Stimulated activated CD4-positive, alpha-beta T cell treated with anti-CD3 and anti-CD28 coated beads, TNF-alpha, amount 100 ng/mL, for 48 hours (primary cell): ENCODE measurements at regions not wholly inside any gene's neighbourhood (a gene's known extent, or its start where the extent isn't known, plus 50 kb on each side); places are given as distances from the start of the nearest gene placed in this dataset.

Source experiments
- DNase-seq, 3 donors: peaks; one replicate each; pipeline ENCODE4 v3.0.0-alpha.2; 2020; ENCODE audit warnings: low read depth in 3 of 3

DNA sequence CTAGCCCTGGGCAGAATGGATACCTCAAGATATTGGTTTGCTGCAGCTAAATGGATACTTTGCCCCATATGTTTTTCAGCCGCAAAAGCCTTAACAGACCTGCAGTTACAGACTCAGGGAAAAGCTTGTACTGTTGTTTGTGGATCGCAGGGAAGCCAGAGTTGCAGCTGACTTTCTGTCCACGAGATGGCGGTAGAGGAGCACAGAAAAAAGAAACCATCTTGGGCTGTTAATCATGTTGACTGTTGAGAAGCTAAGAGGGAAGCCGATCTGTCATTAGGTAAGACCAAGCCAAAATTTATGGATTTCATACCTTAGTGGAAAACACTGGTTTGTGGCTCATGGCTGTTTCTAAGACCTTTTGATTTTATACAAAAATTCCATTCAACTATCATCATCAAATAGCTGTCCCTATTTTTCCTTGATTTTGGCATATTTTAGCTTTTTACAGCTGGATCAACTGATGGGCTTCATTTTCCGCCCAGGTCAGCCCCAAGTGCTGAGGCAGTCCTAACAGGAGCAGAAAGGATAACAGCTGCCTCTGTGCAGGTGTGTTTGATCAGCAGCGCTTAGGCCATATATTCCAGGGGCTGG is 205.7 kb upstream of the ZPLD1 start:
- peak; percentile 45 to 68 (median 60) for DNase-seq

- DNase-seq: no peak
These were observed 204.8 kb upstream of the ZPLD1 start for GRCh38 chr3:102230057-102230456.

GRCh38 chr3:102233881-102234280 is 200.9 kb upstream of the ZPLD1 start:
- no peak for DNase-seq

DNA sequence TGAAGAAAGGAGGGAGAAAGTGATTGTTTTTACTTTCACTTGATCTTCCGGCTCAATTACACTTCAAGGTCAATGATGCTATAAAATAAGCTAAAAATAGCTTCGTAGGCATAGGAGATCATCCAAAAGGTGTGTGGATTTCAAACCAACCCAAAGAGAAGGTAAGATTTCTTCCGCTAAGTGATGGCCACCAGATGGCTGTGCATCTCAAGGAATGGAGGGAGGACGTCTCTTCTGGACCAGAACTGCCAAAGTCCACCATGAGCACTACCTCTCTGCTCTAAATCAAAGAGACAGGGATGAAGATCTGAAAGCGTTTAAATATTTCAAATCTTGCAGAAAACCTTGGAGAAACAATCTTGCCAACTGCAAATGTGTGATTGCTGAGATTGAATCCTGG is 199.1 kb upstream of the ZPLD1 start:
- DNase-seq: peak in 1 of 3 donors; percentile 28

GRCh38 chr3:102237181-102237580 is 197.6 kb upstream of the ZPLD1 start:
- DNase-seq: no peak

GRCh38 chr3:102237838-102238237 is 197.0 kb upstream of the ZPLD1 start:
- DNase-seq: no peak

DNA sequence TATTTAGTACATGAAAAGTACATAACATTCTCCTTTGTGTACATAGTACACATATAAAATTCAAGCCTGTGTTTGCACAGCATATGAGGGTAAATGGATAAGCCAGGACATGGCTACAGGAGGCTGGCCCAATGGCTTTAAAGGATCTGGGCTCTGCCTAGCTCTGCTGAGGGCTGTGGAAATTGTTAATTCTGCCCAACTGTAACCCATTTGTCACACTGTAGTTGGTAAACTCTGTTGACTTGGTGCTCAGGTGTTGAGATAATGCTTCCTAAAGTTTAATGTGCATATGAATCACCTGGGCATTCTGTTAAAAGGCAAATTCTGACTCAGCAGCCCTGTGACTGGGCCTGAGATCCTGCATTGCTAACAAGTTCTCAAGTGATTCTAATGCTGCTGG is 196.5 kb upstream of the ZPLD1 start:
- DNase-seq: no peak

GRCh38 chr3:102240720-102241119 is 194.1 kb upstream of the ZPLD1 start:
- DNase-seq: no peak

DNA sequence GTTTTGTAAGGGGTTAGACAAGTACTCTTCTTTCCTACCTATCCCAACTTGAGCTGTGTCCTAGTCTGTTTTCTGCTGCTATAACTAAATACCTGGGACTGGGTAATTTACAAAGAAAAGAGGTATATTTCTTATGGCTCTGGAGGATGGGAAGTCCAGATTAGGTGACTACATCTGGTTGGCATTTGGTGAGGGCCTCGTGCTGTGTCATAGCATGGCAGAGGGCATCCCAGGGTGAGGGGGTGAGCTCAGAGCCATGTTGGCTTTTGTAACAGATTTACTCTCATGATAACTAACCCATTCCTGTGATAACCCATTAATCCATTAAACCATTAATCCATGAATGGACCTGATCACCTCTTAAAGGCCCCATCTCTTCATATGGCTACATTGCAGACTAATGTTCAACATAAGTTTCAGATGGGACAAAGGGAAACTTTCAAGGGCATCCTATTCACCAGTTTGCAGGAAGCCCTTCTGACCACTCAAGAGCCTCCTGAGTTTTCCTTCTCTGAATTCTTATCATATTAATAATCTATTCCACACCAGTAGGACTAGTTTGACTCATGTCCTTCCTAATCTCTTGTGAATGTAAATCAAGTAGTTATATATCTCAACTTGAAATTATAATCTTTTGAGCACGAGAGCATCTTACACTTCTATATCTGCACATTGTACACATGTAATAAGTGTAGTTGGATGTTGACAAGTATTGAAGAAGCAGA is 185.7 kb upstream of the ZPLD1 start:
- no peak for DNase-seq

GRCh38 chr3:102255736-102256135 is 179.1 kb upstream of the ZPLD1 start:
- no peak for DNase-seq

DNA sequence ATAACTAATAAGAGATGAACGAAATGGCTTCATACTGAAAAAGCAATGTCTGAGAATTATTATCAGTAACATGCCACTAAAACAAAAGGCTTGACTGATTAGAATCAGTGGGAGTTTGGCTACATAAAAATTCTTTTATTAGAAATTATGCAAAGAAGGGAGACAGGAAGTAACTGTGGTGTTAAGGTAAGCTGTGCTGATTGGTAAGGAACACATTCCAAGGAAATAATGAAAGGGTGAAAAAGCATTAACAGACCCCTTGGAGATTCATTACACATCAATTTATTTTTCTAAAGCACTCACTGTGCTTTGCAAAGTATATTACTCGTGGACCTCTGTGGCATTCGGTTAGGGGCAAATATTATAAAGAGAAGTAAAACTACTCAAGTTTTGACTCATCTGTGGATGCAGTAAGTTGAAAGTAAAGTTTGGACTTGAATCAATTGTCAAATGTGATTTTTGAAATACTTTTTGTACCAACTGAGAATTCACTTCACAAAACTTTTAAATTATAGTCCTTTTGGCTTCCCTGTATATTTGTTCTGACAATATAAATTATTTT is 176.1 kb upstream of the ZPLD1 start:
- DNase-seq: no peak

DNA sequence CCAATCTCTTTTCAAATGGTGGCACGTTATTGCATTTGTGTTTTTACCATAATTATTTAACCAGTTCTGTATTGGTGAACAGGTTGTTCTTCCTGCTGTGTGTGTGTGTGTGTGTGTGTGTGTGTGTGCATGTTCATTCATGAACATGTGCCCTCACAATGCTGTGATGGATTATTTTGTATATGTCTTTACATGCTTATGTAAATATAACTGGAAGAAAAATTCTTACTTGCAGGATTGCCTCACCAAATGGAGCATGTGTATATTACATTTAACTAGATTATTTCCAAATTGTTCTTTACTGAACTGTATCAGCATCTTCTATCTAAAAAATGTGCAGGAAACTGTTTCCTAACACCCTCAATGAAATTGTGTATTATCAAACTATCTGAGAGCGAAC is 175.2 kb upstream of the ZPLD1 start:
- no peak for DNase-seq

DNA sequence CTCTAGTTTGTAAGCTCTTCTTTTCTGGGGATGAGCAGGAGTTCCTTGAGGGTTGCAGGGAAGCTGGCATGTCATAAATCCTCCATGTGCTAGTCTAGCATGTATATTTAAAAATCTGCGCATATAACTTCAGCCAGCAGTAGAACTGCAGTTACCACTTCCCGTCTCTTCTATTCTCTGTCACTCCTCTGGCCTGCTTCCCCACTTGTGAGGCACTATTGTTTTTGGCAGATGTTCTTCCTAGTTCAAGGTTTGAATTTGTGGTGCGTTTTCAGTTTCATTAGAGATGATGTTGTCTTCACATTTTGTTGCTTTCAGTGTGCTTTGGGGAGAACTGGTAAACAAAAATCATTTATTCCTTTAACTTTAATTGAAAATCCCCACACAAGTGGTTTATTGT is 169.1 kb upstream of the ZPLD1 start:
- DNase-seq: no peak

GRCh38 chr3:102269406-102269805 is 165.4 kb upstream of the ZPLD1 start:
- DNase-seq: no peak

- DNase-seq: no peak
These were observed 144.6 kb upstream of the ZPLD1 start for GRCh38 chr3:102290241-102290640.

DNA sequence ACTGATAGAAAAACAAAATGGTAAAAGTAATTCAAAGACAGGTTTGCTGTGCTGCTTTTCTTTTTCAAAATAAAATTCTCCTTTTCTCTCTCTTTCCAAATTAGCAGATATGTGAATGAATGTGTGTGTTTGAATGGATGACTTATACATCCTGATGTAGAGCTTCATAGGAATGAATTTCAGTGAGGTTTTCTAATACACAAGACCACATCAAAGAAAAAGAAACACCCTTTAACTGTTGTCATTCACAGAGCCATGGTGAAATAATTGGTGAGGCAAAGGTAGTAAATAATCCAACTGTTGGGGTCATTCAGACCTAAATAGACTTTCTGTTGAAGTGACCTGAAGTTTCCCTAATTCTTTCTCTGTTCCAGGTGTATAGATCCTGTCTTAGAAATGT is 139.1 kb upstream of the ZPLD1 start:
- DNase-seq: no peak

DNA sequence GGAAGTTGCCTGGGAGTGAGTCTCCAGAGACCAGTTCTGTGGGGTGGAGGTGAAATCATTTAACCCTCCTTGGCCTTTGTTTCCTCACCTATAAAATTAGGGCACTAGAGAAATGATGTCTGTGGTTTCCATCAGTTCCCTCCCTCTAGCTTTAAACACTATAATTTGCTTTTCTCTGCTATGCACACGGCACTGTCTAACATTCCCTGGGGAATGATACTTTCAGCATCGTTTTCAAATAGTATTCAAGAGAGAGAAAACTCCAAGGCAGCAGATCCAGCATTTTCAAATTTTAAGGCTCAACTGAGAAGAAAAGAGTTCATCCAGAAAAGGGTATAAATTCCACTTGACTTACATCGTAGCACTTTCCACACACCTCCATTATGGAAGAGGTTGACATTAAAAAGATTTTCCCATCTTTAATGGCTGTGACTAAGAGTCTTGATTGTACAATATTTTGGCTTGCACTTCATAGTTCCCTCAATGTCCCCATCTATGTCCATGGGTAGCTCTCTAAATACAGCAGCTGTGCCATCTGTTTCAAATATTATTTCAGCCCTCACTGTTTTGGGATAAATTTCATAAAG is 137.7 kb upstream of the ZPLD1 start:
- no peak for DNase-seq

GRCh38 chr3:102299125-102299877 is 135.5 kb upstream of the ZPLD1 start:
- DNase-seq: no peak

DNA sequence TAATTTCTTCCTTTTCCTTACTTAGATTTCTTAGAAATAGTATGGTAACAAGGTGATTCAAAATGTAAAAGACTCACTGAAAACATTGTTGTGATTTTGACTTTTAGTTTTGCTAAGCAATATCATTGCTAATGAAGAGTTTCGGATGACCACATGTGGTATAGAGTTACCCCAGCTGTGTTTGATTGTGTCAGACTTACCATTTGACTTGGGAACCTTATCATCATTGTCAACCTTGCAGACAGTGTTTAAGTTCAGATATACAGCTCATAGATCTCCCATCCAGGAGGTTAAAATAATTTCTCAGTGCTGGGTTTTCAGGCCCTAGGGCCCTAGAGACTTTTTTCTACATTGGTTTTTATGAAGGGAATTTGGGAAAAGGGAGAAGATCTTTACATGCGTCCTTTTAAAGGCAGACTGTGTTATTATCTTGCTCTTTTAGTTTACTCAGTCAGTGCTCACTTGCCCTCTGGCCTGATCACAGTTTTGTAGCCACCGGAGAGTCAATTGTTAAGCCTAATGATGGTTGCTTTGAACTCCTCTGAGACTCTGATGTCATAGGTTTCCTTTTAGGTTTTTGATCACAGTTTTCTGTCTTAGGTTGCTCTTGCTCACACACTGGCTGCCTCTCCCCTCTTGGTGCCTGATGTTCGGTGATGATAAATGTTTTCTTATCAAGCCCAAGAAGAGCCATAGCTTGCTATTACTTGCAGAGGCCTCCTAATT is 133.5 kb upstream of the ZPLD1 start:
- no peak for DNase-seq

DNA sequence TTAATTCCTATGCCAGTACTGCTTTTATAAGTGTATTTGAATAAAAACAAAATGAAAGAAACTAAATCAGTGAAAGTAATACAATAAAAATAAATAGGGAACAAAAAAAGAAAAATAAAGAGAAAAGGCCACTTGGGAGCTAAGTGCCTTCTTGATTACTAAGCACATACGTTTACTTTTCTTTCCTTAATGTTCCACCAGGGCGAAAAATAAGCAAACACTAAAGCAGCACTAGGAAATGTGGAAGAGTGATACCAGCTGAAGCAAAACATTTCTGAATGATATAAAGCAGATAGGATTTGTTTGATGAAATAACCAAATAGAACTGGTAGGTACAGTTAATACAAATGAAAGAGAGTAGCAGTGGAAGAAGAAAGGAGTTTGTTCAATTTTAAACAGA is 132.8 kb upstream of the ZPLD1 start:
- no peak for DNase-seq

DNA sequence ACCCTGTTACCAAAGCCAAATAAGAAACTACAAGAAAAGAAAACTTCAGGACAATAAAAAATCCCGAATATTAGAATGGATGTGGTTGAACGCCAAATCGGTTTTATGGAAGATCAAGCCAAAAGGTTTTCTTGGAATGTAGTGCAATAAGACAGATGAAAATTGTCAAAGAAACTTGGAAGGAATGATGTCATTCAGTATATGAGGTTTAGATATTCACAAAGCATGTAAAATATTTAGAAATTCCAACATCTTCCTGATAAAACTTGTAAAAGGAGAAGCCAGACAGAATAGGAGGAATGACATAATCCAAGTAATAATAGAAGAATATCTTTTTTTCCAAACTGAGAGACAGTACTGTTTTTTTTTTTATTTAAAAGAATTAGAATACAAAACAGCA is 130.3 kb upstream of the ZPLD1 start:
- DNase-seq: no peak

GRCh38 chr3:102307442-102307841 is 127.4 kb upstream of the ZPLD1 start:
- DNase-seq: no peak
